Endodermal cell (in vitro differentiated cells): ENCODE measurements at regions not wholly inside any gene's neighbourhood (a gene's known extent, or its start where the extent isn't known, plus 50 kb on each side); places are given as distances from the start of the nearest gene placed in this dataset.

ENCODE experiments used
- DNase-seq: peaks from one replicate; pipeline ENCODE4 v3.0.0-alpha.2; 2017
- H3K27ac ChIP-seq: 2 replicates; pipeline ENCODE4 v1.5.1; 2013; ENCODE audit warnings: mild to moderate bottlenecking, low read depth, low read length, moderate library complexity
- H3K27me3 ChIP-seq: 2 replicates; pipeline ENCODE4 v1.6.1; 2013; ENCODE audit warnings: mild to moderate bottlenecking, low read length, moderate library complexity; ENCODE audit not compliant: insufficient read depth, control insufficient read depth, poor library complexity, severe bottlenecking
- H3K36me3 ChIP-seq: 2 replicates; pipeline ENCODE4 v1.7.0; 2013; ENCODE audit warnings: mild to moderate bottlenecking, low read length, moderate library complexity; ENCODE audit not compliant: control insufficient read depth, insufficient read depth
- H3K4me1 ChIP-seq: one replicate; pipeline ENCODE4 v1.7.0; 2013; ENCODE audit warnings: low read length; ENCODE audit not compliant: control insufficient read depth, insufficient read depth
- H3K4me3 ChIP-seq: 2 replicates; pipeline ENCODE4 v1.5.1; 2013; ENCODE audit warnings: mild to moderate bottlenecking, low read length, moderate library complexity
- H3K9ac ChIP-seq: 2 replicates; pipeline ENCODE4 v1.6.1; 2013; ENCODE audit warnings: mild to moderate bottlenecking, low read length, moderate library complexity; ENCODE audit not compliant: poor library complexity, severe bottlenecking; ENCODE audit errors: extremely low read depth
- H3K9me3 ChIP-seq: 2 replicates; pipeline ENCODE4 v1.6.1; 2013; ENCODE audit warnings: mild to moderate bottlenecking, low read length, moderate library complexity; ENCODE audit not compliant: control insufficient read depth
- H3K27ac Mint-ChIP-seq: 2 replicates; pipeline ENCODE4 v1.8.0; 2020; ENCODE audit warnings: mixed read lengths
- H3K27me3 Mint-ChIP-seq: 2 replicates; pipeline ENCODE4 v1.8.0; 2021; ENCODE audit warnings: mild to moderate bottlenecking, mixed read lengths; ENCODE audit not compliant: insufficient read depth
- H3K36me3 Mint-ChIP-seq: 2 replicates; pipeline ENCODE4 v1.8.0; 2020; ENCODE audit warnings: low read depth, mixed read lengths
- H3K4me1 Mint-ChIP-seq: 2 replicates; pipeline ENCODE4 v1.8.0; 2020; ENCODE audit warnings: mixed read lengths
- H3K4me3 Mint-ChIP-seq: 2 replicates; pipeline ENCODE4 v1.8.0; 2020; ENCODE audit warnings: mild to moderate bottlenecking, moderate library complexity, mixed read lengths
- H3K9me3 Mint-ChIP-seq: 2 replicates; pipeline ENCODE4 v1.8.0; 2020; ENCODE audit warnings: mild to moderate bottlenecking, mixed read lengths
- CTCF ChIP-seq: fragments of 200-600 bp; sonication (generic); conservative IDR thresholded peaks from 2 replicates; pipeline ENCODE4 v1.5.0; 2021; ENCODE audit warnings: antibody characterized with exemption, mild to moderate bottlenecking
- WGBS, 2 experiments: methylation state at CpG; one replicate each; pipeline versions ENCODE4 v1.1.5 to v1.1.7; 2013; ENCODE audit warnings: missing lambda C conversion rate in 2 of 2, mixed read lengths in 1 of 2; ENCODE audit not compliant: insufficient coverage in 1 of 2, insufficient read length in 1 of 2; 5-methylcytosine and 5-hydroxymethylcytosine counted together

- Histone ChIP-seq H3K4me1 (no peaks in the 10 kb centered on the region), H3K27ac (no peak overlapping the region), H3K27me3 (no peaks in the 10 kb centered on the region), H3K36me3 (no peaks in the 10 kb centered on the region), H3K9ac (no peak overlapping the region), H3K9me3 (peaks cover 18% of the 10 kb centered on the region), H3K4me3 (no peak overlapping the region)
- no peaks in the 10 kb centered on the region for H3K4me1 Mint-ChIP-seq
- H3K27ac Mint-ChIP-seq = no peak overlapping the region
- DNase-seq = no peak
- H3K4me3 Mint-ChIP-seq = no peak overlapping the region
- WGBS, 2 experiments = 65 to 84% methylated on average over 5 to 7 of the region's 7 CpGs
- H3K36me3 Mint-ChIP-seq = no peaks in the 10 kb centered on the region
- no peaks in the 10 kb centered on the region for H3K27me3 Mint-ChIP-seq
- H3K9me3 Mint-ChIP-seq = peaks cover 13% of the 10 kb centered on the region
- no peak for TF ChIP-seq CTCF
Observed at GRCh38 chr10:4103603-4104002, 318.6 kb upstream of the KLF6 start.

GRCh38 chr10:4102802-4103344 lies 317.9 kb upstream of the KLF6 start:
- H3K9me3 ChIP-seq = peaks cover 18% of the 10 kb centered on the region
- Mint-ChIP-seq H3K27ac (no peak overlapping the region), H3K27me3 (no peaks in the 10 kb centered on the region), H3K4me1 (peaks cover 1% of the 10 kb centered on the region), H3K4me3 (no peak overlapping the region), H3K9me3 (peaks cover 13% of the 10 kb centered on the region), H3K36me3 (no peaks in the 10 kb centered on the region)
- 100% methylated on average over 1 of the region's 2 CpGs; no CpG with 5 or more reads in 1 of the 2 experiments for WGBS, 2 experiments
- no peak for DNase-seq
- no peak overlapping the region for H3K4me3 ChIP-seq
- no peaks in the 10 kb centered on the region for H3K36me3 ChIP-seq
- TF ChIP-seq CTCF = no peak
- no peaks in the 10 kb centered on the region for H3K27me3 ChIP-seq
- H3K9ac ChIP-seq = no peak overlapping the region
- no peak overlapping the region for H3K27ac ChIP-seq
- no peaks in the 10 kb centered on the region for H3K4me1 ChIP-seq

- no peaks in the 10 kb centered on the region for H3K36me3 Mint-ChIP-seq
- H3K36me3 ChIP-seq = no peaks in the 10 kb centered on the region
- H3K9ac ChIP-seq = no peak overlapping the region
- H3K27ac Mint-ChIP-seq = no peak overlapping the region
- peaks cover 2% of the 10 kb centered on the region for H3K4me1 Mint-ChIP-seq
- no peaks in the 10 kb centered on the region for H3K4me1 ChIP-seq
- no peak overlapping the region for H3K4me3 Mint-ChIP-seq
- DNase-seq = no peak
- no peak overlapping the region for H3K27ac ChIP-seq
- no peaks in the 10 kb centered on the region for H3K27me3 ChIP-seq
- 93 to 95% methylated on average over 7 to 8 of the region's 8 CpGs for WGBS, 2 experiments
- TF ChIP-seq CTCF = no peak
- no peaks in the 10 kb centered on the region for H3K27me3 Mint-ChIP-seq
- H3K9me3 ChIP-seq = peaks cover 18% of the 10 kb centered on the region
- peaks cover 13% of the 10 kb centered on the region for H3K9me3 Mint-ChIP-seq
- no peak overlapping the region for H3K4me3 ChIP-seq
Observed at GRCh38 chr10:4101918-4102654, 317.1 kb upstream of the KLF6 start.
